GM18870 (cell line): ENCODE measurements at regions not wholly inside any gene's neighbourhood (a gene's known extent, or its start where the extent isn't known, plus 50 kb on each side); places are given as distances from the start of the nearest gene placed in this dataset.
"Not testable (repeated sequence)": the region's sequence is repeated elsewhere in the genome, so short reads cannot be mapped to it uniquely, and the experiment has no call there.

ENCODE experiments used
- ATAC-seq: cut with Tn5 transposase; IDR thresholded peaks from one replicate; pipeline ENCODE4 v1.9.1; 2021; ENCODE audit warnings: moderate library complexity; ENCODE audit not compliant: unreplicated experiment

GRCh38 chr7:156397249-156397648 is 243.3 kb upstream of the RNF32 start:
- no peak for ATAC-seq

- no peak for ATAC-seq
These were observed 251.4 kb upstream of the RNF32 start for GRCh38 chr7:156389116-156389692.

- ATAC-seq: no peak
These were observed 254.5 kb upstream of the RNF32 start for GRCh38 chr7:156386097-156386496.

GRCh38 chr7:156384706-156385105 is 255.9 kb upstream of the RNF32 start:
- no peak for ATAC-seq

- ATAC-seq: no peak
These were observed 257.0 kb upstream of the RNF32 start for GRCh38 chr7:156383526-156383925.

GRCh38 chr7:156380261-156380660 is 260.3 kb upstream of the RNF32 start:
- no peak for ATAC-seq

- no peak for ATAC-seq
These were observed 261.1 kb upstream of the RNF32 start for GRCh38 chr7:156379324-156380070.

GRCh38 chr7:156378806-156379205 is 261.8 kb upstream of the RNF32 start:
- ATAC-seq: no peak

GRCh38 chr7:156376317-156376716 is 264.3 kb upstream of the RNF32 start:
- ATAC-seq: no peak

GRCh38 chr7:156374335-156374734 is 266.2 kb upstream of the RNF32 start:
- no peak for ATAC-seq

- not testable (repeated sequence) for ATAC-seq
These were observed 270.6 kb upstream of the RNF32 start for GRCh38 chr7:156369929-156370328.

GRCh38 chr7:156368053-156368843 is 272.3 kb upstream of the RNF32 start:
- ATAC-seq: no peak

GRCh38 chr7:156363751-156364150 is 276.8 kb upstream of the RNF32 start:
- no peak for ATAC-seq

GRCh38 chr7:156360835-156361234 is 279.7 kb upstream of the RNF32 start:
- ATAC-seq: no peak

- no peak for ATAC-seq
These were observed 284.0 kb upstream of the RNF32 start for GRCh38 chr7:156356551-156356950.

GRCh38 chr7:156353352-156353751 is 287.2 kb upstream of the RNF32 start:
- ATAC-seq: no peak

GRCh38 chr7:156347703-156348248 is 292.8 kb upstream of the RNF32 start:
- ATAC-seq: not testable (repeated sequence)

GRCh38 chr7:156347132-156347531 is 293.4 kb upstream of the RNF32 start:
- ATAC-seq: no peak

GRCh38 chr7:156344595-156344994 is 296.0 kb upstream of the RNF32 start:
- no peak for ATAC-seq

- ATAC-seq: no peak
These were observed 305.9 kb upstream of the RNF32 start for GRCh38 chr7:156334636-156335035.

- no peak for ATAC-seq
These were observed 312.7 kb upstream of the RNF32 start for GRCh38 chr7:156327916-156328315.

GRCh38 chr7:156327474-156327873 is 313.1 kb upstream of the RNF32 start:
- no peak for ATAC-seq
